NB4 (cell line): ENCODE measurements at regions not wholly inside any gene's neighbourhood (a gene's known extent, or its start where the extent isn't known, plus 50 kb on each side); places are given as distances from the start of the nearest gene placed in this dataset.

ENCODE experiments used
- CTCF ChIP-seq: IDR thresholded peaks from one replicate; pipeline ENCODE4 v1.5.1; 2012; ENCODE audit warnings: low read depth, low read length
- MAX ChIP-seq: IDR thresholded peaks from 2 replicates; pipeline ENCODE4 v1.6.1; 2011; ENCODE audit warnings: low read depth, low read length
- MYC ChIP-seq: IDR thresholded peaks from 2 replicates; pipeline ENCODE4 v1.6.1; 2011; ENCODE audit warnings: low read depth, low read length
- POLR2A ChIP-seq: IDR thresholded peaks from 2 replicates; pipeline ENCODE4 v1.6.1; 2011; ENCODE audit warnings: mild to moderate bottlenecking; ENCODE audit not compliant: insufficient read length; ENCODE audit errors: extremely low read depth

GRCh38 chr11:37718431-37718999 is 1120.5 kb upstream of the RAG2 start:
- TF ChIP-seq MAX = no peak
- no peak for TF ChIP-seq CTCF
- no peak for TF ChIP-seq MYC
- no peak for TF ChIP-seq POLR2A
